Progenitor cell of endocrine pancreas (in vitro differentiated cells): ENCODE measurements at regions not wholly inside any gene's neighbourhood (a gene's known extent, or its start where the extent isn't known, plus 50 kb on each side); places are given as distances from the start of the nearest gene placed in this dataset. TPM values are rescaled to one million over a fixed set of nuclear protein-coding genes. Genes with fewer than 3 reads are reported as not detected.

Experiments used
- DNase-seq: peaks from one replicate; pipeline ENCODE4 v3.0.0; 2021; ENCODE audit warnings: low spot score; ENCODE audit not compliant: unreplicated experiment
- H3K27ac Mint-ChIP-seq: 2 replicates; pipeline ENCODE4 v1.8.0; 2021; ENCODE audit warnings: mild to moderate bottlenecking, moderate library complexity, mixed read lengths
- H3K27me3 Mint-ChIP-seq: 2 replicates; pipeline ENCODE4 v1.8.0; 2021; ENCODE audit warnings: mixed read lengths
- H3K36me3 Mint-ChIP-seq: 2 replicates; pipeline ENCODE4 v1.8.0; 2022; ENCODE audit warnings: mixed read lengths; ENCODE audit not compliant: insufficient read depth
- H3K4me1 Mint-ChIP-seq: 2 replicates; pipeline ENCODE4 v1.8.0; 2021; ENCODE audit warnings: low read depth, mixed read lengths
- H3K4me3 Mint-ChIP-seq: 2 replicates; pipeline ENCODE4 v1.8.0; 2021; ENCODE audit warnings: low read depth, mild to moderate bottlenecking, moderate library complexity, mixed read lengths
- H3K9me3 Mint-ChIP-seq: 2 replicates; pipeline ENCODE4 v1.8.0; 2021; ENCODE audit warnings: low read depth, mixed read lengths
- CTCF ChIP-seq: fragments of 200-600 bp; sonication (generic); IDR thresholded peaks from one replicate; pipeline ENCODE4 v1.5.0; 2021; ENCODE audit warnings: antibody characterized with exemption, mild to moderate bottlenecking; ENCODE audit not compliant: unreplicated experiment
- microRNA-seq: library from miRNA; unstranded; fragments of <30 nt; microRNA quantifications from one replicate; pipeline ENCODE4 v1.1.0, GENCODE V29; 2020; ENCODE audit warnings: borderline number of aligned reads; ENCODE audit not compliant: unreplicated experiment

GRCh38 chr21:35106246-35106835 is 57.2 kb upstream of the RUNX1 start:
- TF ChIP-seq CTCF = no peak

DNA sequence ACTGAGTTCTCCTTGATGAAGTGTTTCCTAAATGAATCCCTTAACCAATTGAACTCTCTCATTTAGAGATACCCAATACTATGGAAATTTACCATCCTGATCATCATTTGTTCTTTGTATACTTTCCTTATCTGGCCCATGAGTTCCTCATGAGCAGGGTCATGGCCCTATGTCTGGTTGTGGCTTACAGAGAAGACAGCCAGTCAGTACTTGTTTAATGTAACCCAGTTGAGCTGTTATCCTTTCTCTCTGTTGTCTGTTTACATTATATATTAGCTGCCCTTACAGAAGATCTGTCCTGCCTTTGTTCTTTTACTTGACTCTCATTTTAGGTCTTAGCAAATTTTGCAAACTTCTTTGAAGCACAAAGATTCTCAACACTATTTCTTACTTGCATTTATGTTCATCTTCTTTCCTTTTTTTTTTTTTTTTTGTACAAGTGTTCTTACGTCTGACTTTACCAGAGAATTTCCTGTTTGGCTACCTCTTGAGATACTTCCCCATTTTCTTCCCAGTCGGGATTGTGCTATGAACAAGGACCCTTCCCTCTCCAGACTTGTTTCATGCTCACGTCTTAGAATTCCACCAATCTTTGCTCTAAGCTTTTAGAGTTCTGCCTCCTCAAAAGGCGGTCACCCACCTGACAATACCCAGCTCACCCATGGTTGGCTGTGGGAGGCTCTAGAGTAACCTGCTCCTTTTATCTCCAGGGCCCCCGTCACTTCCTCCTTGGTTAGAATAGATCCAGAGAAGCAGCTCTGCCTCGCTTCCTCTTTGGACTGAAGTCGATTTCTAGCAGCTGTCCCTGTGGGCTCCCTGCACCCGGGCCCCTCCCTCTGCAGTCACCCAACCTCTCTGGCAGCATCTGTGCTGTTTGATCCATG is 53.6 kb upstream of the RUNX1 start:
- H3K4me1 Mint-ChIP-seq = peaks cover 2% of the 10 kb centered on the region
- peaks cover under 1% of the 10 kb centered on the region for H3K27me3 Mint-ChIP-seq
- H3K36me3 Mint-ChIP-seq = no peaks in the 10 kb centered on the region
- H3K9me3 Mint-ChIP-seq = no peaks in the 10 kb centered on the region
- no peak for DNase-seq
- no peak for TF ChIP-seq CTCF
- H3K27ac Mint-ChIP-seq = no peak overlapping the region
- no peak overlapping the region for H3K4me3 Mint-ChIP-seq

More at GRCh38 chr21:35106246-35106835, 57.2 kb upstream of the RUNX1 start:
- no peaks in the 10 kb centered on the region for H3K4me1 Mint-ChIP-seq
- no peak overlapping the region for H3K4me3 Mint-ChIP-seq
- no peak overlapping the region for H3K27ac Mint-ChIP-seq
- no peaks in the 10 kb centered on the region for H3K9me3 Mint-ChIP-seq
- no peaks in the 10 kb centered on the region for H3K36me3 Mint-ChIP-seq
- DNase-seq = no peak
- H3K27me3 Mint-ChIP-seq = peaks cover 11% of the 10 kb centered on the region

DNA sequence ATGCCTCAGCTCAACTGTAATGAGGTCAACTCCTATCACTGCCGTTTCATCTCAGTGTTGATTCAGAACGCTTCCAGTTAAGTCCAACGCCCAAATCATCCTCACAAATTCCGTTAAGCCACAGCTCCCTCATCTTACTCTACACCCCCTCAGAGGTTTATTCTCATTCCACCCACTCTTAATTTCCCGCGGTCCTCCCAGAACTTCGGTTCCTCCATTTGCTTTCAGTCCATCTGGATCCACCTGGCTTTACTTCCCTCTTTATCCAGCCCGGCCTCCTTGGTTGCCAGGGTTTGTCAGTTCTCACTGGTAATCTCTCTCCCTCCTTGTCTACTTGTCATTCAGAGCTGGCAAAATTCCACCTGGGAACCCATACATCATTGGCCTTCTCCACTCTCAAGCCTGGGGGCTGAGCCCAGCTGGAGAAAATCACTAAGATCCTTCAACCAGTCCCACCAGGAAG is 51.3 kb upstream of the RUNX1 start:
- TF ChIP-seq CTCF = no peak
- peaks cover 2% of the 10 kb centered on the region for H3K4me1 Mint-ChIP-seq
- no peak for DNase-seq
- no peaks in the 10 kb centered on the region for H3K36me3 Mint-ChIP-seq
- H3K4me3 Mint-ChIP-seq = no peak overlapping the region
- no peak overlapping the region for H3K27ac Mint-ChIP-seq
- H3K9me3 Mint-ChIP-seq = no peaks in the 10 kb centered on the region
- H3K27me3 Mint-ChIP-seq = no peaks in the 10 kb centered on the region

DNA sequence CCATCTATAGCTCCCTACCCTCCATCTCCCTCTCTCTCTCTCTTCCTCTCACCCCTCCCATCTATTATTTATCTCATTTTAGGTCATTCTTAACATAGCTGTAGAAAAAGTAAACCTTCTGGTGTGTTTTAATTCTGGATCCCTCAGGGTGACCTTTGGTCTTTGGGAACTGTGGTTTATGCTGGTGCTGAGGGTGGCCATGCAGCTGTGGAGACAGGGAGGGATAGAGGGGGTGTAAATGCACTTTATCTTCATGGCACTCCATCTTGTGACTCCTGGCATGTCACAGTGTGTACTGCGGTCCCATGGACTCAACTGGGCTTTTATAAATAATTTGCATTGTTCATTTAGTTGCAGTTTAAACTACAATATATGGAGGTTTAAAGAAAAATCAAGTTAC is 50.2 kb upstream of the RUNX1 start:
- Mint-ChIP-seq H3K4me3 (no peak overlapping the region), H3K4me1 (peaks cover 2% of the 10 kb centered on the region), H3K9me3 (peaks cover 4% of the 10 kb centered on the region), H3K27me3 (peaks cover 4% of the 10 kb centered on the region), H3K36me3 (no peaks in the 10 kb centered on the region), H3K27ac (no peak overlapping the region)
- DNase-seq = no peak
- no peak for TF ChIP-seq CTCF

Small RNA genes in the stretch of these regions (microRNA-seq; reads per million reads assigned to microRNA genes)
- gene MIR802 = not detected
